ES-I3 (cell line): ENCODE measurements at regions not wholly inside any gene's neighbourhood (a gene's known extent, or its start where the extent isn't known, plus 50 kb on each side); places are given as distances from the start of the nearest gene placed in this dataset.
A peak's percentile ranks its signal among the peaks of the same experiment; 100 is the strongest.
"Not testable (repeated sequence)": the region's sequence is repeated elsewhere in the genome, so short reads cannot be mapped to it uniquely, and the experiment has no call there.

ENCODE experiments used
- H3K36me3 ChIP-seq: 2 replicates; pipeline ENCODE4 v1.6.1; 2013; ENCODE audit warnings: mild to moderate bottlenecking, low read length, control low read depth, moderate library complexity; ENCODE audit not compliant: insufficient read depth
- H3K4me1 ChIP-seq: 2 replicates; pipeline ENCODE4 v1.6.1; 2013; ENCODE audit warnings: mild to moderate bottlenecking, control low read depth, low read length; ENCODE audit not compliant: insufficient read depth
- H3K9ac ChIP-seq: 2 replicates; pipeline ENCODE4 v1.6.1; 2013; ENCODE audit warnings: low read depth, mild to moderate bottlenecking, low read length, moderate library complexity
- H3K9me3 ChIP-seq: 2 replicates; pipeline ENCODE4 v1.6.1; 2013; ENCODE audit warnings: mild to moderate bottlenecking, low read length, moderate library complexity; ENCODE audit not compliant: control insufficient read depth, insufficient read depth

DNA sequence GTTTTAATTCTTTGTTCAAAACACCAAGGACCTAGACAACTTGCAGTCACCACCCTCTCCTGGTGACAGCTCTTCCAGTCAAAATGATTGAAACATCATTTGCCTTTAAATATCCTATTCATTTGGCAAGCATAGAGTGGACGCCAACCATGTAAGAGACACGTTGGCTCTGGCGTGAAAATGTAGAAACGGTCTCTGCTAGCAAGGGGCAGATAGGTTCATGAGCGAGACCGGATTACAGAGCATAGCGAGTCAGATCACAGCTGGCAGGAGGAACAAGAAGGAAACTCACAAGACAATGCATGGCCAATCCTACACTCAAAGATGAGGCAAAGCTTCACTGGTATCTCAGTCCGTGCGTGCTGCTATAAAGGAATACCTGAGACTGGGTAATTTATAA is 759.5 kb downstream of the UQCRFS1 start:
- Histone ChIP-seq H3K9ac (no peak overlapping the region), H3K4me1 (peaks cover 5% of the 10 kb centered on the region; the same call in 1 of the 2 replicates), H3K36me3 (no peaks in the 10 kb centered on the region), H3K9me3 (no peaks in the 10 kb centered on the region)

DNA sequence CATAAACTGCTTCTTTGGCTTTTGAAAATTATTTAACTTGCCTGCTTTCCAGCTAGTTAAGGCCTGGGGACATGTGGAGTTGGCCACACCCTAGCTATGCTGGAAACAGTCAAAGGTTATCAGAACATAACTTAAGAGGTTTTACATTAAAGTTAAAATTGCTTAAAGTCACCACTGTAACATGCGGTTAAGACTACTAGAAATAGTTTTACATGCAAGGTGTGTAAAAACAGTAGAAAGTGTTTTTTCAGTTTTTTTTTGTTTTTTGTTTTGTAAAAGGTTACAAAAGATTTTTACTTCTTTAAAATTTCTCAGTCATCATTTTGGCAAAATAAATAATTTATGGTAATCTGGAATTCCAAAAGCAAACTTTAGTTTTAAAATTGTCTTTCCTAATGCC is 763.1 kb downstream of the UQCRFS1 start:
- no peaks in the 10 kb centered on the region for H3K9me3 ChIP-seq
- H3K4me1 ChIP-seq: peaks cover 29% of the 10 kb centered on the region
- H3K9ac ChIP-seq: no peak overlapping the region
- H3K36me3 ChIP-seq: no peaks in the 10 kb centered on the region

DNA sequence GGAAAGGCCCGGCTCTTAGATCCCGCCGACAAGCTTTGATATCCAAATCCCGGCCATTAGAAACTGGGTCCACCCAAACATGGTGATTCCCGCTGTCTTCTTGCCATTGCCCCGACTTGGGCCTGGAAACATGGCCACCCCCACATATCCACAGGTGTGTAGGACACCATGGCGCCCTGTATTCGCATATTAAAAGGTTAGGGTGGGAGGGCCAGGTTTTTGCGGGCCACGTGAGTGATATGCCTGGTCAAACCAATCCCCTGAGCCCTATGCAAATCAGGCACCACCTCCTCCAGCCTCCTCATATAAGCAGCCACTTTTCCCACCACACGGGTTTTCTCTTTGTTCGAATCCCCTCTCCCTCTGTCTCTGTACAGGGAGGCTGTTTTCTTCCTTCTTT is 766.4 kb downstream of the UQCRFS1 start:
- H3K9ac ChIP-seq: peak overlapping the region; percentile 29; the same call in 1 of the 2 replicates
- no peaks in the 10 kb centered on the region for H3K36me3 ChIP-seq
- peaks cover 26% of the 10 kb centered on the region for H3K4me1 ChIP-seq
- no peaks in the 10 kb centered on the region for H3K9me3 ChIP-seq

DNA sequence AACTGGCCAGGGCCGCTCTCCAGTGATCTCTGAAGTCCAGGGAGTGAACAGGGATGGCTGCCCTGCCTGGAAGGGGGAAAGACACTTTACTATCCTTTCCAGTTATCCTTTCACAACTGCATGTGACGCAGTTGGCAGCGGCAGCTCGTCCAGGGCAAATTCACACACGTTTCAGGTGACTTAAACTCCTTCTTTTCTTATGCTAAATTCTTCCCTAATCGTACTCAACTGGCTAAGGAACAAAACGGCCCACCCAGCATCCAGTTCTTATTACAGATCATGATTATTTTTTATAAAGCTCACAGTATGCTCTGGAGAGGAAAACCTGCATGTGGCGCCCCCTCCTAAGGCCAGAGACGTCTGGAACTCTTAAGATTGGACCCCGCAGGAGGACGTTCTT is 767.1 kb downstream of the UQCRFS1 start:
- Histone ChIP-seq H3K36me3 (no peaks in the 10 kb centered on the region), H3K9ac (peak overlapping the region; percentile 40; the same call in 1 of the 2 replicates), H3K9me3 (no peaks in the 10 kb centered on the region), H3K4me1 (peaks cover 26% of the 10 kb centered on the region)

DNA sequence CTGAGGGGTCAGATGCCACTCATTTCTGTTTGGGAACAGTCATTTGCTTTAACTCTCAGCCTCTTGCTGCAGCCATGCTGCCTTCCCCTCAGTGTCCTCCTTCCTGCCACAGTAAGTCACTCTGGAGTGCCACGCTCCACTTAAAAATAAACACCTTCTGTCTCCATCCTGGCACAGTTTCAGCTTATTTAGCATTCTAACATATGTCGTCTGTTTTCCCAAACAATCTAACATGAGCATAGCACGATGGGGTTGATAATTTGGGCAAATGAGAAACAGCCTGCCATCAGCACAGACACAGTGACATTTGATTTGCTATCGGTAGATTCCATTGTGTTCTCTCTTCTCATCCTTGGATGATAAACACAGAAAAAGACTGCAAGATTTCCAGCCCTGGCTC is 768.6 kb downstream of the UQCRFS1 start:
- H3K9me3 ChIP-seq: no peaks in the 10 kb centered on the region
- H3K9ac ChIP-seq: no peak overlapping the region
- H3K36me3 ChIP-seq: no peaks in the 10 kb centered on the region
- peaks cover 26% of the 10 kb centered on the region for H3K4me1 ChIP-seq

DNA sequence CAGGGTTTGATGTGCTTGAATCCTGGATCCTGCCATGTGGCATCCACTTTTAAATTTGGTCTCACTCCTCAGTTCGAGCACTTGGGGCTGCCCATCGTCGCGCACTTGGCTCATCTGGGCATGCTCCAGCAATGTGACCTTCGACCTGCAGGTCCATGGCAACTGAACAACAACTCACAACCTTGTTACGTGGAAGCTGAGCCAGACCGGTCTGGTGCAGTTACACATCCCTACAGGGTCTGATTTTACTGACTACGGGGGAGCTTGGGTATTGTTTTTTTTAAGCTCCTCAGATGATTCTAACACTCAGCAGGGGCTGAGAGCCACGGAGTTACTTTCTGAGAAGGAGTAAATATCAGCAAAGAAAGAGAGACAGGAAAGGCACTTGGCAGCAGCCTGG is 769.6 kb downstream of the UQCRFS1 start:
- no peak overlapping the region for H3K9ac ChIP-seq
- peaks cover 26% of the 10 kb centered on the region for H3K4me1 ChIP-seq
- H3K36me3 ChIP-seq: no peaks in the 10 kb centered on the region
- no peaks in the 10 kb centered on the region for H3K9me3 ChIP-seq

DNA sequence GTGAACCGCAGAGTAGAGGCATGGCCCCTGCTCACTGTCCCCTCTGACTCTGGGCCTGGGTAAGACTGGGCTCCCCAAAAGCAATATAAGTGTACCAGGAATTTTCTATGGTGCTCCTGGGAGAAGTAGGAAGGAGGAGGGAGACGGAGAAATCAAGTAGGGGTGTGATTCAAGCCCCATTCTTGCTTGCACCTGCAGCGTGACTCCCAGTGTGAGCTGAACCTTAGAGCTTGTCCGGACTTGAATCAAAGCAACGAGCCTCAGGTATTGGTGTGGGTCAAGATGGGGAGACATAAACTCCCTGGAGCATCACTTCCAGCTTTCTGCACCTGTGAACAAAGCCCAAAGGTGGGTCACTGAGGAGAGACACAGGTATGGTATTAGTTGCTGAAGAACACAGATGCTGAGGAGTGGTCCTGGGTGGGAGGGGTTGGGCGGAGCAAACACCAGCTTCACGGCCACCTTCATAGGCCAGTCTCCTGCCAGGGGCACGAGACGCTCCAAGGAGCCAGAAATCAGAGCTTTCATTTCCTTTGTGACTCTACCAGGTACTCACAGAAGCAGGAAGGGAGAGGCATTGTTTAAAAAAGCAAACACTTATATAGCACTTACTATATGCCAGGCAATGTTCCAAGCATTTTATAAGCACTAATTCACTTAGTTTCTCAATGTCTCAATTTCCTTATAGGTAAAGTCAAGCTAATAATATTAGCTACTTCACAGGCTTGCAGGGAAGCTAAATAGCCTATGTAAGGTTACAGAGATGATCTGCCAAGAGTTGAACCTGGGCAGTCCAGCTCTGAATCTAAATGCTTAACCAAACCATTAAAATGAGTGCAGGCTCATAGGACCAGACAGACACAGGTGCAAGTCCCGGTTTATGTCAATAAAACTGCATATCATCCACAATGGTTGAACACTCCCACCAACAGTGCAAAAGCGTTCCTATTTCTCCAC is 775.3 kb downstream of the UQCRFS1 start:
- Histone ChIP-seq H3K4me1 (no peaks in the 10 kb centered on the region), H3K36me3 (no peaks in the 10 kb centered on the region; the same call in 1 of the 2 replicates), H3K9me3 (peaks cover 9% of the 10 kb centered on the region), H3K9ac (no peak overlapping the region)

DNA sequence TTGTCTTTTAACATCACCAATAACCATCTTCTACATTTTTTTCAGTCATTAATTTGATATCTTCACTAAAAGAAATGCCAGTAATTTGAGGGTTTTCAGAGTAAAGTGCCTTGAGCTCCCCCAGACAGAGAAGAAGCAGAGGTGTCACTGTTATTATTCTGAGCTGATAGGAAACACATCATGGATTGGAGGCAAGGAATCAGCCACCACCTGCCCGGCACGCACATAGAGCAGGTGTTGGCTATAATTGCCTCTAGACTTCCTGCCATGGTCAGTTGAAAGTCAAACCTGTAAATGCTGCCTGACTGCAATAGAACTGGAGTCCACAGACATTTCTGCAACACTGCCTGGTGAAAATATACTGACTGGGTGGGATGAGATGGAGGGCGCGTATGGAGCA is 776.6 kb downstream of the UQCRFS1 start:
- Histone ChIP-seq H3K9me3 (peaks cover 9% of the 10 kb centered on the region), H3K9ac (no peak overlapping the region), H3K36me3 (no peaks in the 10 kb centered on the region; the same call in 1 of the 2 replicates), H3K4me1 (no peaks in the 10 kb centered on the region; the same call in 1 of the 2 replicates)

DNA sequence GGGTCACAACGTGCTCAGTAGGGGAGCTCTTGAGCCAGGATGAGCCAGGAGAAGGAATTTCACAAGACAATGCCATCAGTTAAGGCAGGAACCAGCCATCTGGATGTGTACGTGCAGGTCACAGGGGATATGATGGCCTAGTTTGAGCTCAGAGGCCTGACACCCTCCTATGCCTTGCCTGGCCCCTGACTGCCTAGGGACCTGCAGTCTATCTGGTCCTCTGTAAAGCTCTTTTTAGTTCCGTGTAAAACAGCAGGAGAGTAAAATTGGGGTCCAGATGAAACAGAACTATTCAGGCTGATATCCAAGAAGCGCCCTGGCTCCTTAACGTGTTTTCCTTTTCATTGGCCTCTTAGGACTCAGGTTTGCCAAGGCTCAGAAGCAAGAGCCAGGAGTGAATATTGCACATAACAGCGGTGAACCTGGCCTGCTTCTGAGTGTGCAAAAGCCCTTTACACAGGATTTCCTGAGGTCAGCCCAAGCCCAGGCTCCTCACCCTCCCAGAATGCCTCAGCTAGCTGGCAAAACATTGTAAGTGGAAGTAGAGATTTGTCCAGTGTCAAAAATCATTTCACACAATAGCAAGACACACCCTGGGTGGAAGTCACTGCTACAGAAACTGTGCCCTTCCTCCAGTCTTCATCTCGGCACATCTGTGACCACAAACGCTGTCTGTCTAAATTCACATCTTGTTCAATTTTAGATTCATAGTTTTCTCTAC is 777.2 kb downstream of the UQCRFS1 start:
- Histone ChIP-seq H3K4me1 (peaks cover 4% of the 10 kb centered on the region; the same call in 1 of the 2 replicates), H3K36me3 (no peaks in the 10 kb centered on the region; the same call in 1 of the 2 replicates), H3K9me3 (peaks cover 9% of the 10 kb centered on the region), H3K9ac (no peak overlapping the region)

DNA sequence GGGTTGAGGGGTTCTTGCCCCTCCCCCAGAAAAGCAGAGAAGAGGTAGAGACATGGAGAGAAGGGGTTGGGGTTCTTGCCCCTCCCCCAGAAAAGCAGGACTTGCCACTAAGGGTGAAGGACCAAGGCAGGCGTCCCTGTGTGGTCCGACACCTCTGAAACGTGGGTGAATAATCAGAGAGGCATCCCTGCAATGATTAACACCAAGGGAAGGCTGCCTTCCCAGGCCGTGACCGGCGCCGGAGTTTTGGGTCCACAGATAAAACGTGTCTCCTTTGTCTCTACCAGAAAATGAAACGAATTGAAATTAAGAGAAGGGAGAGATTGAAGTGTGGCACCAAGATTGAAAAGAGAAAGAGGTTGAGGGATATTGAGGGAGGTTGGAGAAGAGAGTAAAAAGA is 778.2 kb downstream of the UQCRFS1 start:
- H3K4me1 ChIP-seq, H3K36me3 ChIP-seq, H3K9ac ChIP-seq, H3K9me3 ChIP-seq: not testable (repeated sequence)

DNA sequence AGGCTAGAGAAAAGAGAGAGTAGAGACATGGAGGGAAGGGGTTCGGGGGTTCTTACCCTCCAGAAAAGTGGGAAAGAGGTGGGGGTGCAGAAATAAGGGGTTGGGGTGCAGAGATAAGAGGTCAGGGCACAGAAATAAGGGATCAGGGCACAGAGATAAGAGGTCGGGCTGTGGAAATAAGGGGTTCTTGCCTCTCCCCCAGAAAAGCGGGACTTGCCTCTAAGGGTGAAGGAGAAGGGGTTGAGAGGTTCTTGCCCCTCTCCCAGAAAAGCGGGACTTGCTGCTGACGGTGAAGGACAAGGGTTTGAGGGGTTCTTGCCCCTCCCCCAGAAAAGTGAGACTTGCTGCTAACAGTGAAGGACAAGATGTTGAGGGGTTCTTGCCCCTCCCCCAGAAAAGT is 778.6 kb downstream of the UQCRFS1 start:
- H3K36me3 ChIP-seq, H3K4me1 ChIP-seq, H3K9ac ChIP-seq, H3K9me3 ChIP-seq: not testable (repeated sequence)

DNA sequence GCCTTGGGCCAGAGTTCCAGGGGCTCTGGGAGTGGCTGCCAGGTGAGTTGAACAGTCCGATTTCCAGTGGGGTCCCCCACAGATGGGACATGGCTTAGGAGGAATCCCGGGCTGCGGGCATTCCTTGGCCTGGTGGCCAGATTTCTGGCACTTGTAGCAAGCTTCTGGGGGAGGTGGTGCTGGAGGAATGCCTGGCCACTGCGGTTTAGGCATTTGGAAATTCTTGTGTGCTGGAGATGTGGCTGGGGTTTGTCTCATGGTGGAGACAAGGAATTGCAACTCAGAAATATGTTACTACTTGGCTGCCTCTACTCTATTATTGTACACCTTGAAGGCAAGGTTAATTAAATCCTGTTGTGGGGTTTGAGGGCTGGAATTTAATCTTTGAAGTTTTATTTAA is 779.8 kb downstream of the UQCRFS1 start:
- H3K9me3 ChIP-seq, H3K36me3 ChIP-seq, H3K4me1 ChIP-seq, H3K9ac ChIP-seq: not testable (repeated sequence)

DNA sequence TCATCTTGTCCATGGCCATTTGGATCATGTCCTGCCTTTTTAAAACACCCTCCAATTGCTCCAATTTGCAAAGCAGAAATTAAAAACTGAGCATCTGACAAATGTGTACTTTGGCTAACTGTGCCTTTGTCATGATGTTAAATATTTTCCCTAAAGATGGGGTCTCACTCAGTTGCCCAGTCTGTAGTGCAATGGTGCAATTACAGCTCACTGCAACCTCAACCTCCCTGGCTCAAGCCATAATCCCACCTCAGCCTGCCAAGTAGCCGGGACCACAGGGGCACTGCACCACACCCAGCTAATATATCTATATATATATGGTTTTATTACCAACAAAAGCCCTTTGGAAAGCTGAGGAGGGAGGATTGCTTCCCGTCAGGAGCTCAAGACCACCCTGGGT is 782.7 kb downstream of the UQCRFS1 start:
- Histone ChIP-seq H3K4me1 (peaks cover 23% of the 10 kb centered on the region), H3K36me3 (no peaks in the 10 kb centered on the region), H3K9me3 (peaks cover 6% of the 10 kb centered on the region), H3K9ac (no peak overlapping the region)

DNA sequence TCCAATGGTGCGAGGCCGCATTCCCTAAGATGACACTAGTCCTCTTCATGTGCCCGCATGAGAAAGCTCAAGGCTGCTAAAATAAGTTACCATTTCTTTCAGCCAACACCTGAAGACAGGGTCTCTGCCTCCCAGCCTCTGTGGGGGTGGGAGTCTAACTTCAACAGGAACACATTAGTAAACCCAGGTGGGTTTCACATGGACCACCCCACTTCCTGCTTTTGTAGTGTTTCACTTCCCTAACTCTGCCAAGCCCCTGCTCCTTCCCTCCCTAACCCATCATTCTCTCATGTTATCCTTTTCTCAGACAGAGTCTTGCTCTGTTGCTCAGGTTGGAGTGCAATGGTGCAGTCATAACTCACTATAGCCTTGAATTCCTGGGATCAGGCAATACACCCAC is 783.6 kb downstream of the UQCRFS1 start:
- H3K36me3 ChIP-seq: no peaks in the 10 kb centered on the region
- peaks cover 2% of the 10 kb centered on the region; the same call in 1 of the 2 replicates for H3K9me3 ChIP-seq
- peaks cover 32% of the 10 kb centered on the region for H3K4me1 ChIP-seq
- H3K9ac ChIP-seq: no peak overlapping the region
